CD14-positive monocyte (primary cell): ENCODE measurements at regions not wholly inside any gene's neighbourhood (a gene's known extent, or its start where the extent isn't known, plus 50 kb on each side); places are given as distances from the start of the nearest gene placed in this dataset.

Source experiments
- DNase-seq, 3 donors: peaks; one replicate each; pipeline ENCODE4 v3.0.0-alpha.2; 2011 to 2022
- H2AFZ ChIP-seq: 2 replicates; pipeline ENCODE4 v1.6.0; 2012; ENCODE audit warnings: mild to moderate bottlenecking, low read depth, low read length, inconsistent platforms; ENCODE audit not compliant: insufficient read depth, poor library complexity, severe bottlenecking
- H3K27ac ChIP-seq, 2 donors: 1 replicate in 1 of 2; 2 replicates in 1 of 2; pipeline ENCODE4 v1.5.1; 2012 to 2013; ENCODE audit warnings: low read length in 2 of 2, control low read depth in 1 of 2, inconsistent platforms in 1 of 2, low read depth in 1 of 2, mild to moderate bottlenecking in 1 of 2
- H3K27me3 ChIP-seq, 2 donors: one replicate each; pipeline versions ENCODE4 v1.6.0 to v1.6.1; 2011 to 2013; ENCODE audit warnings: low read length in 2 of 2; ENCODE audit not compliant: control insufficient read depth in 2 of 2, insufficient read depth in 2 of 2
- H3K36me3 ChIP-seq, 2 donors: replicated peaks in 1 of 2; 1 replicate in 1 of 2; 2 replicates in 1 of 2; pipeline versions ENCODE4 v1.5.1 to v1.6.1; 2012 to 2013; ENCODE audit warnings: low read length in 2 of 2, control low read depth in 1 of 2, inconsistent platforms in 1 of 2, mild to moderate bottlenecking in 1 of 2; ENCODE audit not compliant: insufficient read depth in 2 of 2, control insufficient read depth in 1 of 2
- H3K4me1 ChIP-seq, 2 donors: 1 replicate in 1 of 2; 2 replicates in 1 of 2; pipeline versions ENCODE4 v1.5.1 to v1.6.1; 2012 to 2013; ENCODE audit warnings: low read length in 2 of 2, control low read depth in 1 of 2, inconsistent platforms in 1 of 2, mild to moderate bottlenecking in 1 of 2, moderate library complexity in 1 of 2; ENCODE audit not compliant: insufficient read depth in 2 of 2, control insufficient read depth in 1 of 2
- H3K4me2 ChIP-seq: replicated peaks from 2 replicates; pipeline ENCODE3; 2012; ENCODE audit warnings: low read length, moderate library complexity, mild to moderate bottlenecking; ENCODE audit not compliant: poor library complexity, severe bottlenecking; ENCODE audit errors: extremely low read depth
- H3K4me3 ChIP-seq, 3 experiments: fragments of 200-600 bp in 1 of 3; sonication (generic) in 1 of 3; replicated peaks in 1 of 3; 1 replicate in 2 of 3; 2 replicates in 1 of 3; pipeline ENCODE4 v1.5.1; 2011 to 2013; ENCODE audit warnings: low read length in 3 of 3, mild to moderate bottlenecking in 3 of 3, control low read depth in 2 of 3, low read depth in 2 of 3, inconsistent platforms in 1 of 3, moderate library complexity in 1 of 3
- H3K79me2 ChIP-seq: 2 replicates; pipeline ENCODE4 v1.6.0; 2012; ENCODE audit warnings: mild to moderate bottlenecking, control low read depth, inconsistent platforms, low read length, moderate library complexity; ENCODE audit not compliant: insufficient read depth
- H3K9ac ChIP-seq: 2 replicates; pipeline ENCODE4 v1.6.0; 2017; ENCODE audit warnings: low read length, mild to moderate bottlenecking; ENCODE audit not compliant: insufficient read depth, poor library complexity, severe bottlenecking
- H3K9me3 ChIP-seq, 2 donors: replicated peaks in 1 of 2; 1 replicate in 1 of 2; 2 replicates in 1 of 2; pipeline versions ENCODE4 v1.5.1 to v1.6.1; 2012 to 2013; ENCODE audit warnings: low read length in 2 of 2, control low read depth in 1 of 2; ENCODE audit not compliant: control insufficient read depth in 1 of 2, insufficient read depth in 1 of 2
- H4K20me1 ChIP-seq: 2 replicates; pipeline ENCODE4 v1.6.0; 2012; ENCODE audit warnings: mild to moderate bottlenecking, low read length, control low read depth, moderate library complexity; ENCODE audit not compliant: insufficient read depth
- H3K27ac Mint-ChIP-seq, 7 donors: one replicate each; pipeline ENCODE4 v1.8.0; 2020; ENCODE audit warnings: mild to moderate bottlenecking in 7 of 7, mixed read lengths in 7 of 7, moderate library complexity in 6 of 7, inconsistent platforms in 2 of 7
- H3K27me3 Mint-ChIP-seq, 3 donors: one replicate each; pipeline ENCODE4 v1.8.0; 2021 to 2022; ENCODE audit warnings: low read depth in 3 of 3, mild to moderate bottlenecking in 3 of 3, mixed read lengths in 3 of 3, moderate library complexity in 3 of 3, inconsistent platforms in 1 of 3
- H3K36me3 Mint-ChIP-seq, 2 donors: one replicate each; pipeline ENCODE4 v1.8.0; 2020; ENCODE audit warnings: mixed read lengths in 2 of 2, inconsistent platforms in 1 of 2, mild to moderate bottlenecking in 1 of 2
- H3K4me1 Mint-ChIP-seq: one replicate; pipeline ENCODE4 v1.8.0; 2020; ENCODE audit warnings: mild to moderate bottlenecking, mixed read lengths
- H3K4me3 Mint-ChIP-seq, 2 donors: one replicate each; pipeline ENCODE4 v1.8.0; 2020; ENCODE audit warnings: mild to moderate bottlenecking in 2 of 2, mixed read lengths in 2 of 2, moderate library complexity in 1 of 2
- H3K9me3 Mint-ChIP-seq, 7 donors: one replicate each; pipeline ENCODE4 v1.8.0; 2020 to 2022; ENCODE audit warnings: mixed read lengths in 7 of 7, mild to moderate bottlenecking in 6 of 7, moderate library complexity in 6 of 7, inconsistent platforms in 2 of 7
- CTCF ChIP-seq: fragments of 200-600 bp; IDR thresholded peaks from one replicate; pipeline ENCODE4 v1.8.0; 2022; ENCODE audit warnings: antibody characterized with exemption, mild to moderate bottlenecking
- WGBS: methylation state at CpG from one replicate; pipeline ENCODE4 v1.1.5; 2013; ENCODE audit warnings: missing lambda C conversion rate; ENCODE audit not compliant: insufficient coverage; 5-methylcytosine and 5-hydroxymethylcytosine counted together
- intact Hi-C, 2 donors: fragments of 100-400 bp; cut with micrococcal nuclease; formaldehyde crosslinking; loops; one replicate each; pipeline versions ENCODE4 v1.15.0 to v1.15.1; 2023

GRCh38 chr4:79723507-79723906 lies 315.5 kb upstream of the GK2 start:
- Mint-ChIP-seq H3K9me3 (peaks cover 0 to 9% (median 2%) of the 10 kb centered on the region in 7 donors), H3K27ac (no peak overlapping the region), H3K4me3 (no peak overlapping the region), H3K27me3 (peaks cover 0 to 1% (median 0%) of the 10 kb centered on the region in 3 donors), H3K4me1 (no peaks in the 10 kb centered on the region), H3K36me3 (no peaks in the 10 kb centered on the region)
- TF ChIP-seq CTCF = no peak
- Histone ChIP-seq H3K4me3 (no peak overlapping the region), H3K79me2 (no peaks in the 10 kb centered on the region), H3K27ac (no peak overlapping the region), H3K9ac (no peak overlapping the region), H2AFZ (no peak overlapping the region), H3K4me1 (no peaks in the 10 kb centered on the region), H4K20me1 (no peaks in the 10 kb centered on the region), H3K9me3 (no peaks in the 10 kb centered on the region), H3K4me2 (no peak overlapping the region), H3K27me3 (no peaks in the 10 kb centered on the region), H3K36me3 (no peaks in the 10 kb centered on the region)
- WGBS = 90% methylated on average over 15 of the region's 15 CpGs
- no peak for DNase-seq
- intact Hi-C loops = no loop called here

GRCh38 chr4:79700356-79700755 lies 292.3 kb upstream of the GK2 start:
- H3K4me3 ChIP-seq = no peak overlapping the region
- H3K9ac ChIP-seq = no peak overlapping the region
- Mint-ChIP-seq H3K9me3 (peaks cover 3 to 17% (median 14%) of the 10 kb centered on the region in 7 donors), H3K36me3 (no peaks in the 10 kb centered on the region), H3K27ac (no peak overlapping the region), H3K4me3 (no peak overlapping the region), H3K4me1 (no peaks in the 10 kb centered on the region), H3K27me3 (no peaks in the 10 kb centered on the region)
- H4K20me1 ChIP-seq = no peaks in the 10 kb centered on the region
- no peak for TF ChIP-seq CTCF
- H3K4me2 ChIP-seq = no peak overlapping the region
- intact Hi-C loops = no loop called here
- H3K79me2 ChIP-seq = no peaks in the 10 kb centered on the region
- H3K27ac ChIP-seq = no peak overlapping the region
- H3K36me3 ChIP-seq = no peaks in the 10 kb centered on the region
- H3K9me3 ChIP-seq = peaks cover 7 to 10% of the 10 kb centered on the region in 2 donors
- H2AFZ ChIP-seq = no peak overlapping the region
- H3K27me3 ChIP-seq = no peaks in the 10 kb centered on the region
- no peak for DNase-seq
- no peaks in the 10 kb centered on the region for H3K4me1 ChIP-seq
